IgD-negative memory B cell (primary cell): ENCODE measurements at regions not wholly inside any gene's neighbourhood (a gene's known extent, or its start where the extent isn't known, plus 50 kb on each side); places are given as distances from the start of the nearest gene placed in this dataset.
"Not testable (repeated sequence)": the region's sequence is repeated elsewhere in the genome, so short reads cannot be mapped to it uniquely, and the experiment has no call there.

Source experiments
- H3K27ac Mint-ChIP-seq, 3 donors: one replicate each; pipeline ENCODE4 v1.8.0; 2020 to 2022; ENCODE audit warnings: mild to moderate bottlenecking in 3 of 3, mixed read lengths in 3 of 3, moderate library complexity in 1 of 3
- H3K27me3 Mint-ChIP-seq: one replicate; pipeline ENCODE4 v1.8.0; 2021; ENCODE audit warnings: mixed read lengths
- H3K36me3 Mint-ChIP-seq: one replicate; pipeline ENCODE4 v1.8.0; 2020; ENCODE audit warnings: mild to moderate bottlenecking, mixed read lengths
- H3K4me1 Mint-ChIP-seq, 3 donors: one replicate each; pipeline ENCODE4 v1.8.0; 2020 to 2022; ENCODE audit warnings: mixed read lengths in 3 of 3, mild to moderate bottlenecking in 1 of 3
- H3K4me3 Mint-ChIP-seq, 4 donors: one replicate each; pipeline ENCODE4 v1.8.0; 2020 to 2022; ENCODE audit warnings: mild to moderate bottlenecking in 4 of 4, mixed read lengths in 4 of 4, moderate library complexity in 3 of 4
- H3K9me3 Mint-ChIP-seq, 3 donors: one replicate each; pipeline ENCODE4 v1.8.0; 2020 to 2021; ENCODE audit warnings: mixed read lengths in 3 of 3, mild to moderate bottlenecking in 1 of 3

DNA sequence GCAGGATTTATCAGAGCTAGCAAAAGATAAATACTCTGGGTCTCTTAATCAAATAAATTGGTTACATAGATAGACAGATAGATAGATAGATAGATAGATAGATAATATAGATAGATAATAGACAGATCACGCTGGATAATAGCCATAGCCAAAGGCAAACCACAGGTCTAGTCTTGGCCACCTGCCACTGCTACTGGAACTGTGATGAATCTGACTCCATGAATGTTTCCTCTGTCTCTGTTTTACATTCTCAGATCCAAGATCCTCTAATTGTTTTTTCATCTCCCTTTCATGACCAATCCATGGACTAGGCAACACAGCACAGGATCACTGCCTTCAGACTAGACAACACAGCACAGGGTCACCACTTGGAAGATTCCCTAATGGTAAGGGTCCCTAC, 444.7 kb upstream of the NFIA start:
- no peaks in the 10 kb centered on the region for H3K36me3 Mint-ChIP-seq
- H3K4me1 Mint-ChIP-seq: no peaks in the 10 kb centered on the region
- no peak overlapping the region for H3K4me3 Mint-ChIP-seq
- no peaks in the 10 kb centered on the region for H3K9me3 Mint-ChIP-seq
- no peaks in the 10 kb centered on the region for H3K27me3 Mint-ChIP-seq
- H3K27ac Mint-ChIP-seq: no peak overlapping the region

DNA sequence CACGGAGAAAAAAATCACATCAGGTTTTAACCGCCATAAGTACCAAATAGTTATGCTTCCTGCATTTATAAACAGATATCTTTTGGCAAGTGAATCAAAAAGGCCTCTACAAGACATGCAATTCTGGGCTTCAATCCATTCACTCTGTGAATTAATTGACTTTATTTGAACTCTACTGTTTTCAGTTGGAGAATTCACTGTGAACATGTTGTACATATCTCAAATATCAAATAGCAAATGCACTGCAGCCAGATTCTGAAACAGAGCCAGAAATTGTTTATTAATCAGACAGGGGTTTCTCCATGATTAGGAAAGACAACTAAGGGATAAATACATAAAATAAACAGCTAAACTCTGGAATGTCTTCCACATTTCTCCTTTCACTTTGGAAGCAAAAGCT, 445.4 kb upstream of the NFIA start:
- H3K36me3 Mint-ChIP-seq: no peaks in the 10 kb centered on the region
- no peak overlapping the region for H3K4me3 Mint-ChIP-seq
- no peaks in the 10 kb centered on the region for H3K27me3 Mint-ChIP-seq
- no peak overlapping the region for H3K27ac Mint-ChIP-seq
- H3K4me1 Mint-ChIP-seq: no peaks in the 10 kb centered on the region
- H3K9me3 Mint-ChIP-seq: no peaks in the 10 kb centered on the region

DNA sequence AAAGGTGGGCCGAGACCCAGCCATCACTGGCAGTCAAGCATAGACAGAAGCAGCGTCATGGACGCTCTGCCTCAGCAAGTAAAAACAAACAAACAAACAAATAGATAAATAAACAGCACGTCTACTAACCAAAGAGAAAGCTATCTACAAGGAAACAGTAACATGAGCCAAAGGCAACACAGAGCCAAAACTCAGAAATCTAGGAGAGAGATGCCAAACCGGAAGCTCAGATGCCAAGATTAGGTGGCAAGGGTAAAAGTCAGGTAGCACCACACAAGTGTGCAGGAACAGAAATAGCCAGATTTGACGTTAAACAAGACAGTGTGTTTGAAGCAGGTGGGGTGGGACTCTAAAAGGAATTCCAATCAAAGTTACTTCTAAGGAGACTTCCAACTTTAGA, 448.3 kb upstream of the NFIA start:
- no peaks in the 10 kb centered on the region for H3K9me3 Mint-ChIP-seq
- H3K27ac Mint-ChIP-seq: no peak overlapping the region
- H3K4me1 Mint-ChIP-seq: no peaks in the 10 kb centered on the region
- no peak overlapping the region for H3K4me3 Mint-ChIP-seq
- H3K36me3 Mint-ChIP-seq: no peaks in the 10 kb centered on the region
- no peaks in the 10 kb centered on the region for H3K27me3 Mint-ChIP-seq

DNA sequence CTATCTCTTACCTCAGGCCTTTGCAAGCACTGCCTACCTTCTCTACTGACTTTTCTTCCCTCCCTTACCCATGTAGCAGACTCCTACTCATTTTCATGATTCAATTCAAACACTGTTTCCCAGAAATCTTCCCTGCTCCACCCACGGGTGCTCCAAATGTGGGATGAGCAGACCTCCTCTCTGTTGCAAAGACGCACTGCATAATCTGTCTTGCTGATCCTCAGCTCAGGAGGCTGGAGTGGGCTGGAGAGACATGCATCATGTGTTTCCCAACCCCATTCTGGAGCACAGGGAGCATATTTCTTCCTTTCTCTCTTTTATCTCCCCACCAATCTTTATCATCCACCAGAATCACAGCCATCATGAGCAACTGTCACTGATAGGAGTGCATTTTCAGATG, 459.9 kb upstream of the NFIA start:
- Mint-ChIP-seq H3K27me3 (no peaks in the 10 kb centered on the region), H3K36me3 (no peaks in the 10 kb centered on the region), H3K4me3 (no peak overlapping the region), H3K27ac (no peak overlapping the region), H3K9me3 (peaks cover 0 to 4% (median 0%) of the 10 kb centered on the region in 3 donors), H3K4me1 (no peaks in the 10 kb centered on the region)

- Mint-ChIP-seq H3K9me3 (peaks cover 0 to 4% (median 2%) of the 10 kb centered on the region in 3 donors), H3K36me3 (no peaks in the 10 kb centered on the region), H3K4me1 (no peaks in the 10 kb centered on the region), H3K27ac (no peak overlapping the region), H3K27me3 (no peaks in the 10 kb centered on the region), H3K4me3 (no peak overlapping the region)
These were observed 461.0 kb upstream of the NFIA start for GRCh38 chr1:60621368-60621851.

- no peaks in the 10 kb centered on the region for H3K27me3 Mint-ChIP-seq
- peaks cover 0 to 4% (median 2%) of the 10 kb centered on the region in 3 donors for H3K9me3 Mint-ChIP-seq
- H3K4me1 Mint-ChIP-seq: no peaks in the 10 kb centered on the region
- H3K27ac Mint-ChIP-seq: no peak overlapping the region
- no peaks in the 10 kb centered on the region for H3K36me3 Mint-ChIP-seq
- no peak overlapping the region for H3K4me3 Mint-ChIP-seq
These were observed 462.3 kb upstream of the NFIA start for GRCh38 chr1:60620087-60620486.

- Mint-ChIP-seq H3K4me3 (no peak overlapping the region), H3K27me3 (no peaks in the 10 kb centered on the region), H3K36me3 (no peaks in the 10 kb centered on the region), H3K27ac (no peak overlapping the region), H3K4me1 (no peaks in the 10 kb centered on the region), H3K9me3 (peaks cover 1 to 4% (median 2%) of the 10 kb centered on the region in 3 donors)
These were observed 462.8 kb upstream of the NFIA start for GRCh38 chr1:60619581-60619980.

DNA sequence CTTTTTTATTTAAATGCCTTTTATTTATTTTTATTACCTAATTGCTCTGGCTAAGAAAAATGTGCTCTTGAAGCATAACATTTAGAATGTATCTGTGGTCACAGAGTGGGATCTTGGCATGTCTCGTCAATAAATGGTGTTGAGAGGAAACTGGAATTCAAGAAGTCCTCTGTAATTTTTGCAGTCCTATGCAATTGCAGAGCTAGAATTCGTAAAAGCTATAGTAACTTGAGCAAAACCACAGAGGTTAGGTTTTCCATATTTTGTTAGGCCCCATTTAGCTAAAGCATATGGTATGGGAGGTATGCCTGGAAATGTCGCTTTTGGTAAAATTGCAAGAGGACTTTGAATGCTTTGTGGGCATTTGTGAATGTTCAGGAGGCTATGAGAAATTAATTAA, 466.7 kb upstream of the NFIA start:
- Mint-ChIP-seq H3K36me3 (no peaks in the 10 kb centered on the region), H3K27ac (no peak overlapping the region), H3K4me3 (no peak overlapping the region), H3K9me3 (peaks cover 0 to 4% (median 3%) of the 10 kb centered on the region in 3 donors), H3K4me1 (no peaks in the 10 kb centered on the region), H3K27me3 (no peaks in the 10 kb centered on the region)

DNA sequence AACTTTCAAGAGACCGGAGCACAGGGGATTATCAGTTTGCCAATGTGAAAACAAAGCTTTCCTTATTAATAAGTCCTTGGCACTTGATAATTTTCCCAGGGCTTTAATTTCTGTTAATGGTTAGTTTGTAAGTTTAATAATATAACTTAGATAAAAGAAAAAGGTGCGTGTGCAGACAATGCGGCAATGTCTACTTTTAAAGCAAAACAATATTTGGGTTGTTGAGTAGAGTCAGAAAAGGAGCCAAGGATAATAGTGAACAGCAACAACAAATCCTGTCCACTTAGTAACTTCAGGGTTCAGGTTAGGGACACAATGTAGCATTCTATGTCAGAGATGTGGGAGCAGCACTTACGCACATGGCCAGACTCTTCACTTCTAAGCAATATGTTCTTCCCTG, 469.6 kb upstream of the NFIA start:
- no peaks in the 10 kb centered on the region for H3K36me3 Mint-ChIP-seq
- no peak overlapping the region for H3K4me3 Mint-ChIP-seq
- H3K4me1 Mint-ChIP-seq: peaks cover 0 to 2% (median 0%) of the 10 kb centered on the region in 3 donors
- H3K27me3 Mint-ChIP-seq: no peaks in the 10 kb centered on the region
- peaks cover 3 to 13% (median 4%) of the 10 kb centered on the region in 3 donors for H3K9me3 Mint-ChIP-seq
- H3K27ac Mint-ChIP-seq: no peak overlapping the region

GRCh38 chr1:60606921-60607320, 475.4 kb upstream of the NFIA start:
- H3K4me3 Mint-ChIP-seq, H3K27me3 Mint-ChIP-seq: not testable (repeated sequence)

DNA sequence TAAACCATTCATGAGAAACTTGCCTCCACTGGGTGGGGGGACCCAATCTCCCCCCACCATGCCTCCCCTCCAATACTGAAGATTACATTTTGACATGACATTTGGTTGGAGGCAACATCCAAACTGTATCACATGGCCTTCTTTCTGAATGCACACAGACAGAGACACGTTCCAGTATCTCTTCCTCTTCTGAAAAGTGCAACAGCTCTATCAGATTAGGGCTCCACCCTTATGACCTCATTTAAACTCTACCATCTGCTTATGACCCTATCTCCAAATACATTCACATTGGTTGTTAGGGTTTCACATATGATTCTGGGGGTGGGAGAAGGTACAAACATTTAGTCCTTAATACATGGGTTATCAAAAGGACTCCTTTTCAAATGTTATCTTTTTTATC, 481.8 kb upstream of the NFIA start:
- no peaks in the 10 kb centered on the region for H3K36me3 Mint-ChIP-seq
- H3K27ac Mint-ChIP-seq: no peak overlapping the region
- no peak overlapping the region for H3K4me3 Mint-ChIP-seq
- H3K9me3 Mint-ChIP-seq: peaks cover 4 to 12% (median 7%) of the 10 kb centered on the region in 3 donors
- H3K4me1 Mint-ChIP-seq: no peaks in the 10 kb centered on the region
- peaks cover 1% of the 10 kb centered on the region for H3K27me3 Mint-ChIP-seq

More at GRCh38 chr1:60606921-60607320, 475.4 kb upstream of the NFIA start:
- not testable (repeated sequence) for H3K4me1 Mint-ChIP-seq, H3K36me3 Mint-ChIP-seq, H3K27ac Mint-ChIP-seq
- peaks cover 5 to 19% (median 5%) of the 10 kb centered on the region in 3 donors for H3K9me3 Mint-ChIP-seq

- peaks cover 4 to 12% (median 7%) of the 10 kb centered on the region in 3 donors for H3K9me3 Mint-ChIP-seq
- no peaks in the 10 kb centered on the region for H3K4me1 Mint-ChIP-seq
- H3K27me3 Mint-ChIP-seq: peaks cover 1% of the 10 kb centered on the region
- no peak overlapping the region for H3K4me3 Mint-ChIP-seq
- H3K36me3 Mint-ChIP-seq: no peaks in the 10 kb centered on the region
- no peak overlapping the region for H3K27ac Mint-ChIP-seq
These were observed 482.8 kb upstream of the NFIA start for GRCh38 chr1:60599574-60599973.

- H3K4me1 Mint-ChIP-seq: no peaks in the 10 kb centered on the region
- H3K27me3 Mint-ChIP-seq: peaks cover 1% of the 10 kb centered on the region
These were observed 484.1 kb upstream of the NFIA start for GRCh38 chr1:60598041-60598910.

DNA sequence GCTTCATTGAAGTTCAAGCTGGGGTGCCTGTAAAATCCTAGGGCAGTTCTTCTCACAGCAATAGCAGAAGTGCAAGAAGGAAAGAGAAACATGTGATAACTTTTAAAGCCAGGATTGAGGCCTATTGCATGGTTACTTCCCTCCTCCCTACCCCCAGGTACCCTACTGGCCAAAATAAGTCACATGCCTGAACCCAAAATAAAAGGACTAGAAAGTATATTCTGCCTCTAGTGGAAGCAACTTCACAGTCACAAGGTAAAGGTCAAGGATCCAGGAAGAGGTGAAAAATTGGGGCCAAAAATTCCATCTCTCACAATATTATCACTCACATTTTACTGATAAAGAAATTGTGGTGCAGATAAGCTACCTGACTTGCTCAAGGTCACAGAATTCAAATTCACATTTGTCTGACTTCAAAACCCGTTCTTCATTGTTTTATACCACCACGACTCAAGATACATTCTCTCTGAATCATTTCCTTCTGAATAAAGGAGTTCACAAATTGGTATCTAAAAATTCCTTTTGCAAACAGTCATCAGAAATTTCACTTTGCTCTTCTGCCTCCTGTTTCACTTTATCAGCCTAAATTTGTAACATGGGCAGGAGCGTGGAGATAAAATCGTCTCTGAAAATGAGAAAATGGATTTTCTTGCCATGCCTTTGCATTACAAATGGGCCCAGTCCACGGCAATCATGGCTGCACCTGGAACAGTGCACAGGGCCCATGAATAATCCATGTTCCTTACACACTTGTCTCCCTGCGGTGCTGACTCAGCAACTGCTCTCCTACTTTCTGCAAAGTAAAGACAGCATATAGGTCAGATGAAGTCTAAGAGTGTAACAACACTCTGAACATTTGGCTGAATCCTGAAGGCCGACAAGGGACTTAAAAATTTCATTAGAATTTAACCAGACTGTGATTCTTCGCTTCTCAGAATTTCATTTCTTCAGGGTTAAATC, 485.3 kb upstream of the NFIA start:
- H3K27ac Mint-ChIP-seq: no peak overlapping the region
- peaks cover 2 to 6% (median 4%) of the 10 kb centered on the region in 3 donors for H3K9me3 Mint-ChIP-seq

More at GRCh38 chr1:60598041-60598910, 484.1 kb upstream of the NFIA start:
- peaks cover 2 to 7% (median 4%) of the 10 kb centered on the region in 3 donors for H3K9me3 Mint-ChIP-seq
- H3K27ac Mint-ChIP-seq: no peak overlapping the region
- H3K36me3 Mint-ChIP-seq: no peaks in the 10 kb centered on the region
- H3K4me3 Mint-ChIP-seq: no peak overlapping the region

GRCh38 chr1:60591583-60591982, 490.8 kb upstream of the NFIA start:
- Mint-ChIP-seq H3K4me3 (no peak overlapping the region), H3K27ac (no peak overlapping the region), H3K9me3 (peaks cover 0 to 7% (median 6%) of the 10 kb centered on the region in 3 donors), H3K4me1 (no peaks in the 10 kb centered on the region), H3K27me3 (no peaks in the 10 kb centered on the region), H3K36me3 (no peaks in the 10 kb centered on the region)

More for the DNA sequence above, 485.3 kb upstream of the NFIA start:
- H3K27me3 Mint-ChIP-seq: peaks cover 1% of the 10 kb centered on the region
- H3K4me1 Mint-ChIP-seq: no peaks in the 10 kb centered on the region
- no peaks in the 10 kb centered on the region for H3K36me3 Mint-ChIP-seq
- no peak overlapping the region for H3K4me3 Mint-ChIP-seq
